Neural progenitor cell (in vitro differentiated cells): ENCODE measurements at regions not wholly inside any gene's neighbourhood (a gene's known extent, or its start where the extent isn't known, plus 50 kb on each side); places are given as distances from the start of the nearest gene placed in this dataset.

Source experiments
- EZH2 ChIP-seq: fragments of 200-600 bp; sonication (generic); IDR thresholded peaks from 2 replicates; pipeline ENCODE4 v1.6.1; 2017; ENCODE audit warnings: antibody characterized with exemption, mild to moderate bottlenecking, moderate library complexity
- EZH2phosphoT487 ChIP-seq: fragments of 200-600 bp; sonication (generic); IDR thresholded peaks from 2 replicates; pipeline ENCODE4 v1.6.1; 2017; ENCODE audit warnings: antibody characterized with exemption

DNA sequence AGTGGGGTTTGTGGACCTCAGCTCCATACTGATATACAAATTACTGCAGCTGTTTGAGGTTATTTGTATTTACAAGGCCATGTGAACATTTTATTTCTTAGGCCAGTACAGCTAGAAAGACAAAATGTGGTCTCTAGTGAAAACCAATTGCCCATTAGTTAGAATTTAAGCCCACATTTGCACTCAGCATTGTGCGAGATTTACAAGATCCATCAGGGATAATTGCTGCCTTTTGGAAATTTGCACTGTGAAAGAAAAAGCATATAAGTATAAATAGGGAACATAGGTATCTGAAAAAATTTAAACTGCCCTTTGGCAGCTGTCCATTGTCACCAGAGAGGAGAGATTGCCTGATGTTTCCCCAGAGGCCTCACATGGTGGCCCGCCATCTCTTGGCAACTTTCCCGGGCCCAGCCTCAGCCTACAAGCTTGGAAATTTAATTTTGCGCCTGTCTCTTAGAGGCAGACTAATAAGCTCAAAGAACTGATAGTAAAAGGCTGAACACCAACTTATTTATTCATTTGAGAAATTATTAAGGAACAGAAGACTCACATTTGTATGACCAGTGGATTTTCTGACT lies 120.7 kb downstream of the MAP3K21 start:
- no peak for TF ChIP-seq EZH2phosphoT487
- TF ChIP-seq EZH2, result no peak
